GM12878 (cell line): ENCODE measurements at regions not wholly inside any gene's neighbourhood (a gene's known extent, or its start where the extent isn't known, plus 50 kb on each side); places are given as distances from the start of the nearest gene placed in this dataset.

Experiments
- ATF7 ChIP-seq: fragments of 450-650 bp; IDR thresholded peaks from 2 replicates; pipeline ENCODE4 v1.6.1; 2016; ENCODE audit warnings: low read depth, mild to moderate bottlenecking
- CHD4 ChIP-seq: fragments of 200-600 bp; sonication (generic); IDR thresholded peaks from 2 replicates; pipeline ENCODE4 v1.6.1; 2016; ENCODE audit warnings: mild to moderate bottlenecking
- CREM ChIP-seq: IDR thresholded peaks from 2 replicates; pipeline ENCODE4 v1.6.1; 2014; ENCODE audit warnings: antibody characterized with exemption, low read depth
- EP300 ChIP-seq, 2 experiments: fragments of 150-350 bp in 1 of 2; IDR thresholded peaks; 2 replicates each; pipeline ENCODE4 v1.6.1; 2011 to 2012; ENCODE audit warnings: low read depth in 2 of 2, low read length in 2 of 2, borderline replicate concordance in 1 of 2, improper control_type of control experiment in 1 of 2, inconsistent platforms in 1 of 2; ENCODE audit not compliant: control insufficient read depth in 1 of 2
- ETV6 ChIP-seq, 2 experiments: fragments of 450-650 bp in 1 of 2; IDR thresholded peaks in 1 of 2; conservative IDR thresholded peaks in 1 of 2; 2 replicates each; pipeline ENCODE4 v1.6.1; 2014; ENCODE audit warnings: antibody characterized with exemption in 1 of 2, borderline replicate concordance in 1 of 2, low read depth in 1 of 2, mild to moderate bottlenecking in 1 of 2, moderate library complexity in 1 of 2
- EZH2 ChIP-seq: IDR thresholded peaks from 2 replicates; pipeline ENCODE4 v1.6.1; 2012; ENCODE audit warnings: low read depth, mild to moderate bottlenecking, control low read depth, inconsistent platforms, low read length, borderline replicate concordance; ENCODE audit not compliant: control insufficient read depth
- FOS ChIP-seq: IDR thresholded peaks from 3 replicates; pipeline ENCODE4 v1.6.1; 2011; ENCODE audit warnings: borderline replicate concordance; ENCODE audit not compliant: insufficient read length; ENCODE audit errors: extremely low read depth
- FOXK2 ChIP-seq: fragments of 450-650 bp; IDR thresholded peaks from 2 replicates; pipeline ENCODE4 v1.6.1; 2017; ENCODE audit warnings: mild to moderate bottlenecking, moderate library complexity
- IRF5 ChIP-seq: fragments of 450-650 bp; IDR thresholded peaks from 2 replicates; pipeline ENCODE4 v1.6.1; 2017; ENCODE audit warnings: borderline replicate concordance
- MEF2B ChIP-seq: fragments of 450-650 bp; IDR thresholded peaks from 2 replicates; pipeline ENCODE4 v1.6.1; 2018; ENCODE audit warnings: mild to moderate bottlenecking, moderate library complexity; ENCODE audit not compliant: partially characterized antibody, poor library complexity, severe bottlenecking
- SREBF1 ChIP-seq: IDR thresholded peaks from 2 replicates; pipeline ENCODE4 v1.6.1; 2012; ENCODE audit warnings: mild to moderate bottlenecking, low read length
- SUPT20H ChIP-seq: IDR thresholded peaks from 2 replicates; pipeline ENCODE4 v1.6.1; 2011; ENCODE audit warnings: low read depth, mild to moderate bottlenecking, low read length, moderate library complexity, borderline replicate concordance; ENCODE audit not compliant: control insufficient read depth
- SUZ12 ChIP-seq: fragments of 200-600 bp; sonication (generic); IDR thresholded peaks from one replicate; pipeline ENCODE4 v1.6.1; 2018; ENCODE audit warnings: antibody characterized with exemption, mild to moderate bottlenecking; ENCODE audit not compliant: unreplicated experiment
- TCF7 ChIP-seq: IDR thresholded peaks from 2 replicates; pipeline ENCODE4 v1.6.1; 2014; ENCODE audit warnings: antibody characterized with exemption, borderline replicate concordance
- YY1 ChIP-seq: IDR thresholded peaks from 2 replicates; pipeline ENCODE4 v1.6.1; 2011; ENCODE audit warnings: low read depth, mild to moderate bottlenecking, low read length
- ZNF24 ChIP-seq: fragments of 450-650 bp; IDR thresholded peaks from 2 replicates; pipeline ENCODE4 v1.6.1; 2017; ENCODE audit warnings: antibody characterized with exemption, mild to moderate bottlenecking
- ZSCAN29 ChIP-seq: fragments of 450-650 bp; IDR thresholded peaks from 2 replicates; pipeline ENCODE4 v1.6.1; 2017; ENCODE audit warnings: mild to moderate bottlenecking, moderate library complexity
- TF ChIP-seq, protein P1 (sequence below): IDR thresholded peaks from 2 replicates; pipeline ENCODE4 v1.6.1; 2012; ENCODE audit warnings: low read depth, low read length, improper control_type of control experiment
- TF ChIP-seq, protein P2 (sequence below): fragments of 450-650 bp; IDR thresholded peaks from 2 replicates; pipeline ENCODE4 v1.6.1; 2017; ENCODE audit warnings: antibody characterized with exemption, mild to moderate bottlenecking, moderate library complexity
- TF ChIP-seq, protein P3 (sequence below): IDR thresholded peaks from 2 replicates; pipeline ENCODE4 v1.6.1; 2011; ENCODE audit warnings: borderline replicate concordance, low read depth, mild to moderate bottlenecking, moderate library complexity, mixed read lengths, low read length; ENCODE audit not compliant: insufficient read depth; ENCODE audit errors: extremely low read length
- TF ChIP-seq, protein P4 (sequence below): fragments of 150-350 bp; IDR thresholded peaks from 2 replicates; pipeline ENCODE4 v1.6.1; 2014; ENCODE audit warnings: mild to moderate bottlenecking, low read depth, low read length

- peak; percentile 54 for TF ChIP-seq MEF2B
- TF ChIP-seq, protein P1, sequence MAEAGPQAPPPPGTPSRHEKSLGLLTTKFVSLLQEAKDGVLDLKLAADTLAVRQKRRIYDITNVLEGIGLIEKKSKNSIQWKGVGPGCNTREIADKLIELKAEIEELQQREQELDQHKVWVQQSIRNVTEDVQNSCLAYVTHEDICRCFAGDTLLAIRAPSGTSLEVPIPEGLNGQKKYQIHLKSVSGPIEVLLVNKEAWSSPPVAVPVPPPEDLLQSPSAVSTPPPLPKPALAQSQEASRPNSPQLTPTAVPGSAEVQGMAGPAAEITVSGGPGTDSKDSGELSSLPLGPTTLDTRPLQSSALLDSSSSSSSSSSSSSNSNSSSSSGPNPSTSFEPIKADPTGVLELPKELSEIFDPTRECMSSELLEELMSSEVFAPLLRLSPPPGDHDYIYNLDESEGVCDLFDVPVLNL, result no peak
- TF ChIP-seq, protein P2, sequence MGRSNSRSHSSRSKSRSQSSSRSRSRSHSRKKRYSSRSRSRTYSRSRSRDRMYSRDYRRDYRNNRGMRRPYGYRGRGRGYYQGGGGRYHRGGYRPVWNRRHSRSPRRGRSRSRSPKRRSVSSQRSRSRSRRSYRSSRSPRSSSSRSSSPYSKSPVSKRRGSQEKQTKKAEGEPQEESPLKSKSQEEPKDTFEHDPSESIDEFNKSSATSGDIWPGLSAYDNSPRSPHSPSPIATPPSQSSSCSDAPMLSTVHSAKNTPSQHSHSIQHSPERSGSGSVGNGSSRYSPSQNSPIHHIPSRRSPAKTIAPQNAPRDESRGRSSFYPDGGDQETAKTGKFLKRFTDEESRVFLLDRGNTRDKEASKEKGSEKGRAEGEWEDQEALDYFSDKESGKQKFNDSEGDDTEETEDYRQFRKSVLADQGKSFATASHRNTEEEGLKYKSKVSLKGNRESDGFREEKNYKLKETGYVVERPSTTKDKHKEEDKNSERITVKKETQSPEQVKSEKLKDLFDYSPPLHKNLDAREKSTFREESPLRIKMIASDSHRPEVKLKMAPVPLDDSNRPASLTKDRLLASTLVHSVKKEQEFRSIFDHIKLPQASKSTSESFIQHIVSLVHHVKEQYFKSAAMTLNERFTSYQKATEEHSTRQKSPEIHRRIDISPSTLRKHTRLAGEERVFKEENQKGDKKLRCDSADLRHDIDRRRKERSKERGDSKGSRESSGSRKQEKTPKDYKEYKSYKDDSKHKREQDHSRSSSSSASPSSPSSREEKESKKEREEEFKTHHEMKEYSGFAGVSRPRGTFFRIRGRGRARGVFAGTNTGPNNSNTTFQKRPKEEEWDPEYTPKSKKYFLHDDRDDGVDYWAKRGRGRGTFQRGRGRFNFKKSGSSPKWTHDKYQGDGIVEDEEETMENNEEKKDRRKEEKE, result no peak
- TF ChIP-seq FOS, result no peak
- TF ChIP-seq SUZ12, result no peak
- no peak for TF ChIP-seq CHD4
- TF ChIP-seq YY1, result peak; percentile 24; the same call in 1 of the 2 replicates
- TF ChIP-seq, protein P3, sequence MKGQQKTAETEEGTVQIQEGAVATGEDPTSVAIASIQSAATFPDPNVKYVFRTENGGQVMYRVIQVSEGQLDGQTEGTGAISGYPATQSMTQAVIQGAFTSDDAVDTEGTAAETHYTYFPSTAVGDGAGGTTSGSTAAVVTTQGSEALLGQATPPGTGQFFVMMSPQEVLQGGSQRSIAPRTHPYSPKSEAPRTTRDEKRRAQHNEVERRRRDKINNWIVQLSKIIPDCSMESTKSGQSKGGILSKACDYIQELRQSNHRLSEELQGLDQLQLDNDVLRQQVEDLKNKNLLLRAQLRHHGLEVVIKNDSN, result no peak
- TF ChIP-seq ETV6 (conservative IDR thresholded peaks at IDR 0.05 in 1 of 2, IDR thresholded peaks at IDR 0.05 in 1 of 2; ENCODE audit: borderline replicate concordance in 1 of 2, low read depth in 1 of 2), result peak in 1 of 2 experiments; percentile 76; a peak in 2 of 4 replicates
- peak; percentile 7; the same call in 1 of the 2 replicates for TF ChIP-seq TCF7
- TF ChIP-seq FOXK2, result no peak
- no peak for TF ChIP-seq EZH2
- peak; percentile 65; the same call in 1 of the 2 replicates for TF ChIP-seq ZNF24
- TF ChIP-seq, protein P4, sequence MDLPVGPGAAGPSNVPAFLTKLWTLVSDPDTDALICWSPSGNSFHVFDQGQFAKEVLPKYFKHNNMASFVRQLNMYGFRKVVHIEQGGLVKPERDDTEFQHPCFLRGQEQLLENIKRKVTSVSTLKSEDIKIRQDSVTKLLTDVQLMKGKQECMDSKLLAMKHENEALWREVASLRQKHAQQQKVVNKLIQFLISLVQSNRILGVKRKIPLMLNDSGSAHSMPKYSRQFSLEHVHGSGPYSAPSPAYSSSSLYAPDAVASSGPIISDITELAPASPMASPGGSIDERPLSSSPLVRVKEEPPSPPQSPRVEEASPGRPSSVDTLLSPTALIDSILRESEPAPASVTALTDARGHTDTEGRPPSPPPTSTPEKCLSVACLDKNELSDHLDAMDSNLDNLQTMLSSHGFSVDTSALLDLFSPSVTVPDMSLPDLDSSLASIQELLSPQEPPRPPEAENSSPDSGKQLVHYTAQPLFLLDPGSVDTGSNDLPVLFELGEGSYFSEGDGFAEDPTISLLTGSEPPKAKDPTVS, result no peak
- TF ChIP-seq SUPT20H, result no peak
- 0 out of 4 replicates have a peak, but pooled peaks of 1 of the 2 experiments have one; percentile 31 for TF ChIP-seq EP300 (IDR thresholded peaks at IDR 0.05; ENCODE audit: borderline replicate concordance in 1 of 2, control insufficient read depth in 1 of 2, low read depth in 2 of 2, low read length in 2 of 2)
- peak; percentile 63; the same call in 1 of the 2 replicates for TF ChIP-seq CREM
- TF ChIP-seq SREBF1, result no peak
- peak; percentile 12; the same call in 1 of the 2 replicates for TF ChIP-seq IRF5
- TF ChIP-seq ATF7, result peak; percentile 50; the same call in 1 of the 2 replicates
- no peak for TF ChIP-seq ZSCAN29
These were observed 356.8 kb upstream of the NR2F2 start (continued) for GRCh38 chr15:95973566-95974256.
